ENCODE measurements at regions not wholly inside any gene's neighbourhood (a gene's known extent, or its start where the extent isn't known, plus 50 kb on each side); places are given as distances from the start of the nearest gene placed in this dataset.
"Not testable (repeated sequence)": the region's sequence is repeated elsewhere in the genome, so short reads cannot be mapped to it uniquely, and the experiment has no call there.

DNA sequence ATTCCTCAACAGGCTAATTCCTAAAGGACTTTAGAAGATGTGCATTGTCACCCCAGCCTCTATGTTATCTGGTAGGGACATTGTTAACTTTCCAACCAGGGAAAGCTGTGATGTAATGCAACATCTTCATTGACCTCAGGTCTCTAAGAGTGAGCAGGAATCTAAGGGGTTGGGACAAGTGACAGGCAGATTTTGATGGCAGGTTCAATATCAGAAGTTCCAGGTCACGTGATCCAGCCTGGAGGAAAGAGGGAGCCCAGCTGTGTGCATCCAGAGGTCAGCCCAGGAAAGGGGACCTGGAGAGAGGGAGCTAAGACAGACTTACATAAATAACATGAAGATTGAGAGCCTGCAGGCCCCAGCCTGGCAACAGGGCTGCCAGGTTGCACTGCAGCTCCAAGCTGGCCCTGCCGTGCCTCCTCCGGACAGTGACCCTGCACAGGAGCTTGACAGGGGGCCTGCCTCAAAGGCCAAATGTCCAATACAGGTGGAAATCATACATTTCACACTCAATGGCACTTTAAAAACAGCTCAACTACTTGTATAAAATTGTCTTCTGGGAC is 262.2 kb upstream of the MGAT5 start:
- DNase-seq (ENCODE audit: low spot score) (no peak), ATAC-seq (ENCODE audit: low FRiP score) (no peak)
- TF ChIP-seq, protein P1, sequence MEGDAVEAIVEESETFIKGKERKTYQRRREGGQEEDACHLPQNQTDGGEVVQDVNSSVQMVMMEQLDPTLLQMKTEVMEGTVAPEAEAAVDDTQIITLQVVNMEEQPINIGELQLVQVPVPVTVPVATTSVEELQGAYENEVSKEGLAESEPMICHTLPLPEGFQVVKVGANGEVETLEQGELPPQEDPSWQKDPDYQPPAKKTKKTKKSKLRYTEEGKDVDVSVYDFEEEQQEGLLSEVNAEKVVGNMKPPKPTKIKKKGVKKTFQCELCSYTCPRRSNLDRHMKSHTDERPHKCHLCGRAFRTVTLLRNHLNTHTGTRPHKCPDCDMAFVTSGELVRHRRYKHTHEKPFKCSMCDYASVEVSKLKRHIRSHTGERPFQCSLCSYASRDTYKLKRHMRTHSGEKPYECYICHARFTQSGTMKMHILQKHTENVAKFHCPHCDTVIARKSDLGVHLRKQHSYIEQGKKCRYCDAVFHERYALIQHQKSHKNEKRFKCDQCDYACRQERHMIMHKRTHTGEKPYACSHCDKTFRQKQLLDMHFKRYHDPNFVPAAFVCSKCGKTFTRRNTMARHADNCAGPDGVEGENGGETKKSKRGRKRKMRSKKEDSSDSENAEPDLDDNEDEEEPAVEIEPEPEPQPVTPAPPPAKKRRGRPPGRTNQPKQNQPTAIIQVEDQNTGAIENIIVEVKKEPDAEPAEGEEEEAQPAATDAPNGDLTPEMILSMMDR (IDR thresholded peaks at IDR 0.05): no peak

DNA sequence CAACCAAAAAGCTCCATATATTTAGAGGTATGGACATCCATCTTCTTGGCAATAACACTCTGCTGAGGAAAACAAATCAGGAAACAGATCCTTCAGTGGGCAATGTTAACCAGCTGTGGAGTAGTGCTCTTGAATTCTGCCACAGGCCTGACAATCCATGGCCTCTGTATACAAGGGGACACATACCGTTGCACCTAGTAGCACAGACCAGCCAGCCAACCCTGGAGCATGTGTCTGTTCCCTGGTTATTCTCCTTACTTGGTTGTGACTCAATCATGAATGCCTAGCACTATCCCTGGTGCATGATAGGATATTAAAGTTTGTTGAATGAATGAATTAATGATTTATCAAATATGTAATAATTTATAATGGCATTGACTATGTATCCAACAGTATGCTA is 261.4 kb upstream of the MGAT5 start:
- ATAC-seq (ENCODE audit: low FRiP score) (no peak), DNase-seq (ENCODE audit: low spot score) (no peak)
- TF ChIP-seq, protein P1 (IDR thresholded peaks at IDR 0.05): no peak

DNA sequence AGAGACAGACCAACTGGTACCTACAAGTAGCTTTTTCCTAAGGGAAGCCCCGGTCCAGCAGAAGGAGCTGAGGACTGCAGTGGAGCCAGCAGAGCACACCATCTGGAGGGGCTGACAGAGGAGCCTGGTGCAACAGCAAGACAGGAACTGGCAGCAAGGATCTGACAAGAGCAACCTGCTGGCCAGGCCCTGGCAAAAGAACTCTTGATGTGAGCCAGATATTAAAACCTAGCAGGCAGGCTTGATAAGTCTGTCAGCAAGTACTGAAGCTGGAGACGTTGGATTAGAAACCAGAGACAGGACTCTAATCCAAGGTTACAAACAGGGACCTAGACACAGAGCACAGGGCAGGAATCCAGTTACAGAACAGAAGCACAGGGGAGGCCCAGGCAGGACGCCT is 260.7 kb upstream of the MGAT5 start:
- ATAC-seq (ENCODE audit: low FRiP score) (no peak), DNase-seq (ENCODE audit: low spot score) (no peak)
- TF ChIP-seq, protein P1 (IDR thresholded peaks at IDR 0.05): no peak

DNA sequence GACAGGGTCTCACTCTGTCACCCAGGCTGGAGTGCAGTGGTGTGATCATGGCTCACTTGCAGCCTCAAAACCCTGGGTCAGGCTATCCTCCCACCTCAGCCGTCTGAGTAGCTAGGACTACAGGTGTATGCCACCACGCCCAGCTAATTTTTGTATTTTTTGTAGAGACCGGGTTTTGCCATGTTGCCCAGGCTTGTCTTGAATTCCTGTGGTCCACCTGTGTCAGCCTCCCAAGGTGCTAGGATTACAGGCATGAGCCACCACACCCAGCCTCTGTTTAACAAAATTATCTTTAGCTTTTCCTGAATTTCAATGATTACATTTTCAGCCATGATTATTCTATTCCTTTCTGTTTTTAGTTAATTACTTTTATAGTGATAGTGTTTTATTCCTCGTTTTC is 255.1 kb upstream of the MGAT5 start:
- not testable (repeated sequence) for ATAC-seq (ENCODE audit: low FRiP score); DNase-seq (ENCODE audit: low spot score)

DNA sequence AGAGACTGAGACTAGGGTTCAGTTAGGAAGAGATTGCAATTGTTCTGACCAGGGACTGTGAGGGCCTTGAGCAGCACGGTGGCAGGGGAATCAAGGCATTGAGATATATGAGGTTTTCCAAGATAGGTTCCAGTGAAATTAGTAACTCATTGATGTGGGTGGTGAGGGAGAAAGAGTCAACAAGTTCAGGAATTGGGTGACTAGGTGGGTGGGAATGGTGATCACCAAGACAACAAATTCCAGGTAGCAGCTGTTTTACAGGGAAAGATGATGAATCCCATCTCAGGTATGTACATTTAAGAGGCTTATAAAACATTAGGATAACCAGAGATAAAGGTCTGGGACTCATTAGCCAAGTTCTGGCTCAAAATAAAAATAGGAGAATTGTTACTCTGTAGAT is 251.5 kb upstream of the MGAT5 start:
- DNase-seq (ENCODE audit: low spot score) (no peak), ATAC-seq (ENCODE audit: low FRiP score) (no peak)
- TF ChIP-seq, protein P1 (IDR thresholded peaks at IDR 0.05): no peak

DNA sequence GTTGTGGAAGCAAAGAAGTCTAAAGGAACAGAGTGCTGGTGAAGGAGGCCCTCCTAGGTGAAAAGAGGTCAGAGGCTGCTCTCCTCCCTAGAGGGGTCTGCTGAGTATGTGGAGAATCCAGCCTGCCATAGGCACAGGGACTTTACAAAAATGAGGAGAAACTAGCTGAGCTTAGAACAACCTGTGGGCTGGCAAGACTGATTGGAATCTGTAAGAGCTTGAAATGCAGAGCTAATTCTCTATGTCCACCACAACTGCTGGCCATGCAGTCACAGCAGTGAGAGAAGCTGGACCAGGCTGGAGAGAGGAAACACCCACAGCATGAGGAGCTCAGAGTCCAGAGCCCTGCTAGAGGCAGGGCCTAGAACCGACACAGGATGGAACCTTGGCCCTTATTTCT is 251.0 kb upstream of the MGAT5 start:
- TF ChIP-seq, protein P1 (IDR thresholded peaks at IDR 0.05): no peak
- no peak for DNase-seq (ENCODE audit: low spot score)
- no peak for ATAC-seq (ENCODE audit: low FRiP score)

DNA sequence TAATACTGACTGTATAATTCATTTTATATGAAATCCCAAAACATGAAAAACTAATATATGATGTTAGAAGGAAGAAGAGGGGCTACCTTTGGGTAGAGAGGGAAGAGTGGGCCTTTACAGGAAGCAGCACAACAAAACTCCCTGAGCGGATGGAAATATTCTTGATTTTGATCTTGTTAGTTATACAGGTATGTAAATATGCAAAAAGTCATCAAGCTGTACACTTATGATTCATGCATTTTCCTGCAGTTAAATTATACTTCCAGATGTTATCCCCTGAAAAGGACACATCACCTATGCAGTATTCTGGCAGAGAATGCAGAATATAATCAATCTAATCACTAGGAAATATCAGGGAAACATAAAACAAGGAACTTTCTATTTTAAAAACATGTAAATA is 249.4 kb upstream of the MGAT5 start:
- TF ChIP-seq, protein P1 (IDR thresholded peaks at IDR 0.05): no peak
- no peak for DNase-seq (ENCODE audit: low spot score)
- ATAC-seq (ENCODE audit: low FRiP score): no peak

DNA sequence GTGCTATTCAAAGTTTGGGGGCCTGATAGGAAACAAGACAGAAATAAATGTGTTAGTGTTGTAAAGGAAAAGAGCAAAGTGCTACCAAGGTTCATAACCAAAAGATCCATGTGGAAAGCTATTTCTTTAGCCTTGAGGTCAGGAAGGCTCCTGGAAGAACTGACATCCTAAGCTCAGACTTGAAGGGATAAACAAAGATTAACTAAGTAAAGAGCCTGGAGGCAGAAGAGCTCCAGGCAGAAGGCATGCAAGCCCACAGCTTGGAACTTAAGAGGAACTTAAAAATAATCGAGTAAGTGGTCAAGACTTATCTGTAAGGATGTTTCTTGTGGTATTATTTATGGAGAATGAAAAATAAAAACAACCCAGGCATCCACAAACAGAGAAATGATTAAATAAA is 245.0 kb upstream of the MGAT5 start:
- DNase-seq (ENCODE audit: low spot score) (no peak), ATAC-seq (ENCODE audit: low FRiP score) (no peak)
- TF ChIP-seq, protein P1 (IDR thresholded peaks at IDR 0.05): no peak

All from omental fat pad (tissue), 3 donors.